HEK293 (cell line): ENCODE measurements at regions not wholly inside any gene's neighbourhood (a gene's known extent, or its start where the extent isn't known, plus 50 kb on each side); places are given as distances from the start of the nearest gene placed in this dataset.

Experiments
- CTCF ChIA-PET: fragments of 350-600 bp; formaldehyde crosslinking; extraction: SDS; loops from one replicate; lab custom pipeline; 2021; ENCODE audit warnings: antibody characterized with exemption; lab: Yijun Ruan, JAX
- POLR2A ChIA-PET: fragments of 300-600 bp; formaldehyde crosslinking; extraction: SDS; loops from one replicate; lab custom pipeline; 2020; ENCODE audit warnings: antibody characterized with exemption, inconsistent platforms; lab: Yijun Ruan, JAX
- H3K27ac ChIP-seq: fragments of 200-500 bp; sonication (Bioruptor generic); 2 replicates; pipeline ENCODE4 v1.5.1; 2014; ENCODE audit warnings: low read depth, low read length, control low read depth, inconsistent platforms; ENCODE audit errors: extremely low read depth
- H3K36me3 ChIP-seq, 2 experiments: fragments of 200-500 bp in 1 of 2; sonication (Bioruptor generic) in 1 of 2; 1 replicate in 1 of 2; 2 replicates in 1 of 2; pipeline ENCODE4 v1.5.1; 2014 to 2017; ENCODE audit warnings: inconsistent platforms in 2 of 2, low read length in 2 of 2; ENCODE audit not compliant: control insufficient read depth in 2 of 2, insufficient read depth in 1 of 2
- H3K4me1 ChIP-seq: fragments of 200-500 bp; sonication (Bioruptor generic); 2 replicates; pipeline ENCODE4 v1.5.1; 2014; ENCODE audit warnings: mild to moderate bottlenecking, low read length, inconsistent platforms; ENCODE audit not compliant: control insufficient read depth, insufficient read depth
- H3K4me3 ChIP-seq: 2 replicates; pipeline ENCODE4 v1.5.1; 2011; ENCODE audit warnings: low read depth, mild to moderate bottlenecking, control low read depth, low read length, moderate library complexity
- H3K9me3 ChIP-seq: fragments of 200-500 bp; sonication (Bioruptor generic); 2 replicates; pipeline ENCODE4 v1.5.1; 2014; ENCODE audit warnings: low read depth, low read length, inconsistent platforms; ENCODE audit not compliant: control insufficient read depth, insufficient read depth
- GFI1B ChIP-seq: fragments of 450-650 bp; formaldehyde crosslinking; IDR thresholded peaks from 2 replicates; pipeline ENCODE4 v1.5.1; 2016; ENCODE audit warnings: missing biosample characterization, missing genetic modification characterization
- HOXC10 ChIP-seq: sonication (generic); formaldehyde crosslinking; IDR thresholded peaks from 2 replicates; pipeline ENCODE4 v1.8.1; 2023; ENCODE audit warnings: mild to moderate bottlenecking, missing genetic modification reagents
- IKZF3 ChIP-seq: fragments of 450-650 bp; IDR thresholded peaks from 2 replicates; pipeline ENCODE4 v1.5.0; 2018; ENCODE audit warnings: missing biosample characterization, mild to moderate bottlenecking, missing genetic modification characterization, moderate library complexity
- MEIS1 ChIP-seq: sonication (generic); formaldehyde crosslinking; IDR thresholded peaks from 2 replicates; pipeline ENCODE4 v1.8.1; 2022; ENCODE audit warnings: missing genetic modification reagents, mild to moderate bottlenecking, borderline replicate concordance
- PRDM1 ChIP-seq: fragments of 450-650 bp; formaldehyde crosslinking; IDR thresholded peaks from 2 replicates; pipeline ENCODE4; 2016; ENCODE audit warnings: missing biosample characterization, missing genetic modification characterization
- PRDM4 ChIP-seq: fragments of 450-650 bp; formaldehyde crosslinking; IDR thresholded peaks from 2 replicates; pipeline ENCODE4 v1.5.1; 2017; ENCODE audit warnings: missing biosample characterization, missing genetic modification characterization
- SETDB1 ChIP-seq: IDR thresholded peaks from one replicate; pipeline ENCODE4 v1.6.1; 2017; ENCODE audit warnings: mild to moderate bottlenecking, low read length, moderate library complexity, mixed read lengths; ENCODE audit not compliant: insufficient read length
- ZBTB26 ChIP-seq: fragments of 450-650 bp; formaldehyde crosslinking; optimal IDR thresholded peaks from 2 replicates; pipeline ENCODE3; 2016; ENCODE audit warnings: missing biosample characterization, mild to moderate bottlenecking, missing genetic modification characterization
- ZBTB48 ChIP-seq: fragments of 450-650 bp; formaldehyde crosslinking; IDR thresholded peaks from 2 replicates; pipeline ENCODE4 v1.5.1; 2016; ENCODE audit warnings: missing biosample characterization, missing genetic modification characterization
- ZBTB7A ChIP-seq: fragments of 450-650 bp; formaldehyde crosslinking; IDR thresholded peaks from 2 replicates; pipeline ENCODE4 v1.5.1; 2016; ENCODE audit warnings: low read depth, missing biosample characterization, missing genetic modification characterization
- ZFP37 ChIP-seq: fragments of 450-650 bp; formaldehyde crosslinking; IDR thresholded peaks from 2 replicates; pipeline ENCODE4 v1.5.1; 2016; ENCODE audit warnings: missing biosample characterization, missing genetic modification characterization
- ZNF132 ChIP-seq: fragments of 450-650 bp; formaldehyde crosslinking; IDR thresholded peaks from 2 replicates; pipeline ENCODE4 v1.5.1; 2017; ENCODE audit warnings: missing biosample characterization, missing genetic modification characterization, borderline replicate concordance
- ZNF146 ChIP-seq: fragments of 450-650 bp; formaldehyde crosslinking; IDR thresholded peaks from 2 replicates; pipeline ENCODE4 v1.5.1; 2016; ENCODE audit warnings: missing biosample characterization, missing genetic modification characterization
- ZNF16 ChIP-seq: fragments of 450-650 bp; formaldehyde crosslinking; IDR thresholded peaks from 2 replicates; pipeline ENCODE4 v1.5.1; 2016; ENCODE audit warnings: low read depth, missing biosample characterization, missing genetic modification characterization
- ZNF169 ChIP-seq: fragments of 450-650 bp; formaldehyde crosslinking; IDR thresholded peaks from 2 replicates; pipeline ENCODE4 v1.5.1; 2016; ENCODE audit warnings: missing biosample characterization, missing genetic modification characterization
- ZNF214 ChIP-seq: fragments of 450-650 bp; formaldehyde crosslinking; IDR thresholded peaks from 2 replicates; pipeline ENCODE4 v1.5.1; 2017; ENCODE audit warnings: missing biosample characterization, mild to moderate bottlenecking, missing genetic modification characterization, borderline replicate concordance
- ZNF350 ChIP-seq: fragments of 450-650 bp; formaldehyde crosslinking; IDR thresholded peaks from 2 replicates; pipeline ENCODE4 v1.5.0; 2017; ENCODE audit warnings: missing biosample characterization, mild to moderate bottlenecking, missing genetic modification characterization
- ZNF426 ChIP-seq: fragments of 450-650 bp; formaldehyde crosslinking; IDR thresholded peaks from 2 replicates; pipeline ENCODE4 v1.5.1; 2017; ENCODE audit warnings: missing biosample characterization, missing genetic modification characterization, mild to moderate bottlenecking, inconsistent platforms, moderate library complexity
- ZNF449 ChIP-seq: fragments of 450-650 bp; formaldehyde crosslinking; IDR thresholded peaks from 2 replicates; pipeline ENCODE4 v1.5.1; 2017; ENCODE audit warnings: missing biosample characterization, mild to moderate bottlenecking, missing genetic modification characterization, moderate library complexity
- ZNF513 ChIP-seq: fragments of 450-650 bp; IDR thresholded peaks from 2 replicates; pipeline ENCODE4 v1.5.1; 2018; ENCODE audit warnings: missing biosample characterization, missing genetic modification characterization
- ZNF529 ChIP-seq: fragments of 450-650 bp; formaldehyde crosslinking; IDR thresholded peaks from 2 replicates; pipeline ENCODE4 v1.5.1; 2017; ENCODE audit warnings: missing genetic modification characterization, missing biosample characterization; ENCODE audit not compliant: insufficient replicate concordance
- ZNF549 ChIP-seq: fragments of 450-650 bp; IDR thresholded peaks from 2 replicates; pipeline ENCODE4 v1.5.1; 2018; ENCODE audit warnings: missing biosample characterization, missing genetic modification characterization, mild to moderate bottlenecking, inconsistent platforms, moderate library complexity
- ZNF580 ChIP-seq: fragments of 450-650 bp; formaldehyde crosslinking; IDR thresholded peaks from 2 replicates; pipeline ENCODE4 v1.5.1; 2016; ENCODE audit warnings: missing biosample characterization, missing genetic modification characterization
- ZNF785 ChIP-seq: fragments of 450-650 bp; formaldehyde crosslinking; IDR thresholded peaks from 2 replicates; pipeline ENCODE4 v1.5.1; 2016; ENCODE audit warnings: missing biosample characterization, missing genetic modification characterization

- no peak for TF ChIP-seq ZNF132 (tag by site-specific recombination)
Measured at GRCh38 chr6:155967322-155967721, 511.7 kb upstream of the NOX3 start (continued).

- H3K4me3 ChIP-seq, result no peak overlapping the region
- TF ChIP-seq ZNF426 (tag by site-specific recombination) (no peak), HOXC10 (no peak), ZNF16 (tag by site-specific recombination) (no peak), ZNF214 (no peak), ZNF169 (tag by site-specific recombination) (no peak), PRDM4 (no peak), ZNF132 (tag by site-specific recombination) (no peak), ZNF529 (tag by site-specific recombination) (no peak), IKZF3 (tag by site-specific recombination) (no peak), ZNF785 (no peak), ZFP37 (tag by site-specific recombination) (no peak), GFI1B (no peak), ZNF449 (tag by site-specific recombination) (no peak), ZNF549 (tag by site-specific recombination) (no peak), MEIS1 (CRISPR knock-in tag) (no peak)
- POLR2A ChIA-PET, result no interaction called here
Measured at GRCh38 chr6:155964544-155964943, 508.9 kb upstream of the NOX3 start.

GRCh38 chr6:155962276-155962675 lies 506.6 kb upstream of the NOX3 start:
- ChIA-PET POLR2A (no interaction called here), CTCF (no interaction called here)
- H3K4me1 ChIP-seq, result no peaks in the 10 kb centered on the region
- no peak overlapping the region for H3K27ac ChIP-seq
- H3K9me3 ChIP-seq, result no peaks in the 10 kb centered on the region
- no peaks in the 10 kb centered on the region for H3K36me3 ChIP-seq
- TF ChIP-seq ZNF146 (tag by site-specific recombination) (no peak), ZBTB26 (tag by site-specific recombination) (no peak), ZBTB7A (tag by site-specific recombination) (no peak), ZBTB48 (no peak), SETDB1 (no peak), ZNF350 (no peak), ZNF513 (no peak), PRDM1 (no peak), ZNF580 (tag by site-specific recombination) (no peak)
- no peak overlapping the region for H3K4me3 ChIP-seq

More at GRCh38 chr6:155964544-155964943, 508.9 kb upstream of the NOX3 start:
- CTCF ChIA-PET, result no interaction called here
- H3K4me1 ChIP-seq, result no peaks in the 10 kb centered on the region
- H3K36me3 ChIP-seq, result no peaks in the 10 kb centered on the region
- no peak overlapping the region for H3K27ac ChIP-seq
- H3K9me3 ChIP-seq, result no peaks in the 10 kb centered on the region
